ENCODE measurements at regions not wholly inside any gene's neighbourhood (a gene's known extent, or its start where the extent isn't known, plus 50 kb on each side); places are given as distances from the start of the nearest gene placed in this dataset.

DNA sequence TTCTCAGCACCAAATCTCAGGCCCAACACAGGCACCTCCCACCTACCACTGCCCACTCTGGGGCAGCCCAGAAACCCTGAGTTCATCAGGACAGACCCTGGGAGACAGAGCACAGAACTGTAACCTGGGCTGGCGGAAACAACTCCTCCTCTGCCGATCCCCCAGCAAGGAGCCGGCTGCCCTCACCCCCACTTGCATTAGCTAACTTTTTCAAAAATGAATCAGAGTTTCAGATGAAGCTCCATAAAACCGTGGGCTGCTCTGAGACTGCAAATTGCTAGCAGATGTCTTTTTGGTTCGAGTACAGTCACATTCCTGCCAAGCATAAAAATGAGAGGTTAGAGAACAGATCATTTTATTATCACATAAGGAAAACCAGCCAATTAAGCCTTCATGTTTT is 93.4 kb upstream of the PARD3 start:
- TF ChIP-seq, protein P1, sequence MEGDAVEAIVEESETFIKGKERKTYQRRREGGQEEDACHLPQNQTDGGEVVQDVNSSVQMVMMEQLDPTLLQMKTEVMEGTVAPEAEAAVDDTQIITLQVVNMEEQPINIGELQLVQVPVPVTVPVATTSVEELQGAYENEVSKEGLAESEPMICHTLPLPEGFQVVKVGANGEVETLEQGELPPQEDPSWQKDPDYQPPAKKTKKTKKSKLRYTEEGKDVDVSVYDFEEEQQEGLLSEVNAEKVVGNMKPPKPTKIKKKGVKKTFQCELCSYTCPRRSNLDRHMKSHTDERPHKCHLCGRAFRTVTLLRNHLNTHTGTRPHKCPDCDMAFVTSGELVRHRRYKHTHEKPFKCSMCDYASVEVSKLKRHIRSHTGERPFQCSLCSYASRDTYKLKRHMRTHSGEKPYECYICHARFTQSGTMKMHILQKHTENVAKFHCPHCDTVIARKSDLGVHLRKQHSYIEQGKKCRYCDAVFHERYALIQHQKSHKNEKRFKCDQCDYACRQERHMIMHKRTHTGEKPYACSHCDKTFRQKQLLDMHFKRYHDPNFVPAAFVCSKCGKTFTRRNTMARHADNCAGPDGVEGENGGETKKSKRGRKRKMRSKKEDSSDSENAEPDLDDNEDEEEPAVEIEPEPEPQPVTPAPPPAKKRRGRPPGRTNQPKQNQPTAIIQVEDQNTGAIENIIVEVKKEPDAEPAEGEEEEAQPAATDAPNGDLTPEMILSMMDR (IDR thresholded peaks at IDR 0.05; ENCODE audit: poor library complexity, severe bottlenecking) = no peak
- H3K27ac ChIP-seq (ENCODE audit: poor library complexity, severe bottlenecking) = no peak overlapping the region
- no peaks in the 10 kb centered on the region for H3K27me3 ChIP-seq (ENCODE audit: insufficient read depth, poor library complexity, severe bottlenecking)
- H3K4me3 ChIP-seq (ENCODE audit: severe bottlenecking) = no peak overlapping the region
- ATAC-seq (ENCODE audit: low read depth) = no peak
- H3K9me3 ChIP-seq (ENCODE audit: severe bottlenecking) = no peaks in the 10 kb centered on the region
- H3K4me1 ChIP-seq (ENCODE audit: insufficient read depth, poor library complexity, severe bottlenecking) = peaks cover 10% of the 10 kb centered on the region
- no peaks in the 10 kb centered on the region for H3K36me3 ChIP-seq (ENCODE audit: low read depth)
- no peak for DNase-seq (ENCODE audit: low spot score)

DNA sequence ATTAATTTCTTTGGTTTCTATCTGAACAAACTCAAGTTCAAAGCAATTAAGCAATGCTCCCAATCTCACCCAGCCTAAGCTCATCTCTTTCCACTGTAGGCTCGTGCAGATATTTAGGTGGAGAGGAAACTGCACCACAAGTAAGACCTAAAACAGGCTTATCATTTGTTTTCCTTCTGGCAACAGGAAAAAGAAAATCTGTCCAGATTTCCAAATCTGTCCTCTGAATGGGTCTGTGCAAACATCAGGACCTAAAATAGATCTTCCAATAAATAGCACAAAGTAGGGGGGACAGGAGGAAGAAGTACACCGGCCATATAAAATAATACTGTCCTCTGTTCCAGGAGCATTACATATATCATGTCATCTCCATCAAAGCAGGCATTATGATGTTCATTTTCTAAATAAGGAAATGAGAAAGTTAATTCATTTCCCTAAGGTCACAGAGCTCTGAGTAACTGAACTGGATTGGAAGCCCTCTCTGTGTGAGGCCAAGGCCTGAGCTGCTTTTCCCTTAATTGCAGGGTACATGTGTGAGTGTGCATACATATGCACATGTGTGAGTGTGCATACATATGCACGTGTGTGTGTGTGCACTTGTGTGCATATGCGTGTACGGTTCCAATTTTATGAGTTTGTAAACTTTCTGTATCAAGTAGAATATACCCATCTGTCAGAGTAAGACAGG is 92.8 kb upstream of the PARD3 start:
- no peak overlapping the region for H3K27ac ChIP-seq (ENCODE audit: poor library complexity, severe bottlenecking)
- no peaks in the 10 kb centered on the region for H3K36me3 ChIP-seq (ENCODE audit: low read depth)
- ATAC-seq (ENCODE audit: low read depth) (no peak), DNase-seq (ENCODE audit: low spot score) (no peak)
- no peaks in the 10 kb centered on the region for H3K9me3 ChIP-seq (ENCODE audit: severe bottlenecking)
- TF ChIP-seq, protein P1 (IDR thresholded peaks at IDR 0.05; ENCODE audit: poor library complexity, severe bottlenecking) = no peak
- H3K4me3 ChIP-seq (ENCODE audit: severe bottlenecking) = no peak overlapping the region
- no peaks in the 10 kb centered on the region for H3K27me3 ChIP-seq (ENCODE audit: insufficient read depth, poor library complexity, severe bottlenecking)
- peaks cover 16% of the 10 kb centered on the region for H3K4me1 ChIP-seq (ENCODE audit: insufficient read depth, poor library complexity, severe bottlenecking)

GRCh38 chr10:34906067-34906965 is 91.2 kb upstream of the PARD3 start:
- H3K4me3 ChIP-seq (ENCODE audit: severe bottlenecking) = no peak overlapping the region
- H3K36me3 ChIP-seq (ENCODE audit: low read depth) = no peaks in the 10 kb centered on the region
- ATAC-seq (ENCODE audit: low read depth) = peak; percentile 99
- no peaks in the 10 kb centered on the region for H3K27me3 ChIP-seq (ENCODE audit: insufficient read depth, poor library complexity, severe bottlenecking)
- no peaks in the 10 kb centered on the region for H3K9me3 ChIP-seq (ENCODE audit: severe bottlenecking)
- peak overlapping the region; percentile 29 for H3K27ac ChIP-seq (ENCODE audit: poor library complexity, severe bottlenecking)
- DNase-seq (ENCODE audit: low spot score) = peak; percentile 82
- peaks cover 17% of the 10 kb centered on the region for H3K4me1 ChIP-seq (ENCODE audit: insufficient read depth, poor library complexity, severe bottlenecking)
- TF ChIP-seq, protein P1 (IDR thresholded peaks at IDR 0.05; ENCODE audit: poor library complexity, severe bottlenecking) = no peak

DNA sequence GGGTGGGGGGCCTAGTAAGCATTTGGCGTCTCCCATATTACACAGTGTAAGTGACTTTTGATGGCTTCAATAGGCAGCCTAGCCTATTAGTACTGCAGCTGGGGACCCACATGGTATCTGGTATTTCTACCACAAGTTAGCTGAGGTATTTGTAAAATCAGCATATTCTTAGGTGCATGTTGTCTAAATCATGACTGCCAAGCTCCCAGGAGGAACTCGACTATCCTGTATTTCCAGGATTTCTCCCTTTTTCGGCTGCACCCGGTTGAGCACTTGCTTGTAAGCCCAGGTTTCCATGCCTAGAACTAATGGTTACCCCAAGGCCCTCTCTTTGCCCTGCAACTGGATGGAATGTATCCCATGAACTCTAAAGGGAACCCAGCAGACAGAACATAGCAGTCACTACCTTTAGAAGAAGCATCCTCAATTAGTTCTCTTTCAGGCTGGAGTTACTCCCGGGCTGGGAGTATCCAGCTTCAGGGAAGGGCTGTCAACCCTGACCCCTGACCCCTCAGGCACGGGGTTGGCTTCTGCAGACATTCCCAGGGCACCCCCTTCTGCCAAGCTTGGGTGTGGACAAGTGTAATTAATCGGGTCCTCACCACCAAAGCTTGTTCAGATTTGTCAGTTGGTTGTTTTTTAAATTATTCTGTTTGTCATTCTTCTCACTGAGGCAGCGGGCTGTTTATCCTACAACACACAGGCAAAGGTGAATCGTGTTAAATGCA is 90.3 kb upstream of the PARD3 start:
- Histone ChIP-seq H3K9me3 (ENCODE audit: severe bottlenecking) (no peaks in the 10 kb centered on the region), H3K4me1 (ENCODE audit: insufficient read depth, poor library complexity, severe bottlenecking) (peaks cover 17% of the 10 kb centered on the region), H3K4me3 (ENCODE audit: severe bottlenecking) (no peak overlapping the region), H3K27ac (ENCODE audit: poor library complexity, severe bottlenecking) (peak overlapping the region; percentile 29), H3K27me3 (ENCODE audit: insufficient read depth, poor library complexity, severe bottlenecking) (no peaks in the 10 kb centered on the region), H3K36me3 (ENCODE audit: low read depth) (no peaks in the 10 kb centered on the region)
- TF ChIP-seq, protein P1 (IDR thresholded peaks at IDR 0.05; ENCODE audit: poor library complexity, severe bottlenecking) = no peak
- ATAC-seq (ENCODE audit: low read depth) (no peak; the same call in 2 of the 3 replicates), DNase-seq (ENCODE audit: low spot score) (no peak)

All from RWPE2 (cell line).